GM10847 (cell line): ENCODE measurements at regions not wholly inside any gene's neighbourhood (a gene's known extent, or its start where the extent isn't known, plus 50 kb on each side); places are given as distances from the start of the nearest gene placed in this dataset.

Experiments used
- POLR2A ChIP-seq: IDR thresholded peaks from 2 replicates; pipeline ENCODE4 v1.6.1; 2011; ENCODE audit not compliant: insufficient read length; ENCODE audit errors: extremely low read depth

DNA sequence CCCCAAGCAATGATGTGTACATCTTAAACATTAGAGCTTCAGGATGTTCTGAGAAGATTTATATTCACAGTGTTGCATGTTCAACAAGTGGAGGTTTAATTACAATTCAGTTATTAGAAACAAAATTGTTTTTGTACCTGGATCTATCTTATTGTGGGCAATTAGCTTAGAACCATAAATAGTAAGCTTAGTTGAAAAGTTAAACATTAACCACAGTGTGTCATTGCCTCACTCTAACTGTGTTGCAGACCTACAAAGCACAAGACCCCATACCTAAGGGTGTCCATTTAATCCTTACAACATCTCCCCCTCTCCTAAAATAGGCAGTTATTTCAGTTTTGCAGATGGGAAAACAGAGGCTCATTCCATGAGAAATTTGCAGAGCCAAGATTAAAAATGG lies 632.0 kb upstream of the SOX9 start:
- TF ChIP-seq POLR2A, result no peak

- no peak for TF ChIP-seq POLR2A
Observed at GRCh38 chr17:71494062-71494855, 626.6 kb upstream of the SOX9 start.

DNA sequence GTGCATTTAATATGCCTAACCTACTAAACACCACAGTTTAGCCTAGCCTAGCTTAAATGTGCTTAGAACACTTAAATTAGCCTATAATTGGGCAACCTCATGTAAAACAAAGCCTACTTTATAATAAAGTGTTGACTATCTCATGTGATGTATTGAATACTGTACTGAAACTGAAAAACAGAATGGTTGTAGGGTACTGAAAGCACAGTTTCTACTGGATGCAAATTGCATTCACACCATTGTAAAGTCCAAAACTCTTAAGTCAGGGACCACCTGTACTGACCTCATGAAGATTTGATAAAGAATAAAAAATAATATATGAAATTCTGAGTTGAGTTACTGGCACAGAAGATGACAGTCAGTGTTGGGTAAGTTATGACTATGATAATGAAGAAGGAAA lies 625.4 kb upstream of the SOX9 start:
- no peak for TF ChIP-seq POLR2A

DNA sequence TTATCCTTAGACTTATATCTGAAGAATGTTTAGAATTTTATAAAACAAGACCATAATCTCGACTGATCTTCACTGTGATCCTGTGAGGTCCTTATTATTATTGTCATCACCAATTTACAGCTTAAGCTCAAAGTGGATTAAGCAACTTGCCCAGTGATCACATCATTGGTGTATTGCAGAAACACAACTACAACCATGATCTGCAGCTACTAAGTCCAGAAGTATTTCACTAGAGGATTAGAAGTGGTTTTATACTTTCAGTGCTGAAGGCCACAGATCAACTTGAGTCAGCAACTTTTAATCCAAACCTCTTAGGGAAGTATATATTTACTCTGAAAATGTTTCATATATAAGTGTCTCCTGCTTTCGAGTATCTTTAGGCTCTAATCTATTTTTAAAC lies 624.3 kb upstream of the SOX9 start:
- no peak for TF ChIP-seq POLR2A

- TF ChIP-seq POLR2A, result no peak
Observed at GRCh38 chr17:71500761-71501555, 619.9 kb upstream of the SOX9 start.

DNA sequence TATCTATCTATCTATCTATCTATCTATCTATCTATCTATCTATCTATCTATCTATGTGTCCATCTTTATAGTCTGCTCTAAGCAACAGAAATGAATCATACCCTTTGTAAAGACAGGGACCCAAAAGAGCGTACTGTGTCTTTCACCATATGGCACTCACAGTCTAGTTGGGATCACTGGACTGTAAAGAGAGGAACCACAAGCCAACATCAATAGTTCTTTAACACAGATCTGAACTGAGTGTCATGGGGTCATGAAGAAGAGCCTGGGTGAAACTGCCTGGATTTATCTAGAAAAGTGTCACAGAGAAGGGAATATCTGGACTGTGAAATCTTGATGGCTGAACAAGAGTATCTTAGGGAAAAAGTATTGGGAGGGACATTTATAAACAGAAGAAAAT lies 619.1 kb upstream of the SOX9 start:
- TF ChIP-seq POLR2A, result no peak

DNA sequence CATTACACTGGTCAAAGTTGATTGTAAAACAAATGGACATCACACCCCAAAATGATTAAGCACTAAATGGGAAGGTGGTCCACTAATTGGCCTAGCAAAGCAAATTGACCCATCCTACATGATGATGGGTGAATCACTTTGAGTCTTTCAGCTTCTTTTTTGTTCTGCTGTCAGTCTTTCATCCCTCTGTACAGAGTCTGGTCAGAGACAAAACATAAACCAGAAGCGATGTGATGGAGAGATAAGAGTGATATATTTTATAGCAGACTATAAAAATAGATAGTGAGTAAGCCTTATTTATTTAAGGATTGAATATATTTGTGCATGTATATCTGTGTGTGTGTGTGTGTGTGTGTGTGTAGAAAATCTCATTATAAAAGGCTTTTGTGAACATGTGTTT lies 618.4 kb upstream of the SOX9 start:
- TF ChIP-seq POLR2A, result no peak

GRCh38 chr17:71503710-71504465 lies 616.9 kb upstream of the SOX9 start:
- no peak for TF ChIP-seq POLR2A

- no peak for TF ChIP-seq POLR2A
Observed at GRCh38 chr17:71505200-71505599, 615.6 kb upstream of the SOX9 start.

GRCh38 chr17:71505981-71506380 lies 614.8 kb upstream of the SOX9 start:
- no peak for TF ChIP-seq POLR2A

DNA sequence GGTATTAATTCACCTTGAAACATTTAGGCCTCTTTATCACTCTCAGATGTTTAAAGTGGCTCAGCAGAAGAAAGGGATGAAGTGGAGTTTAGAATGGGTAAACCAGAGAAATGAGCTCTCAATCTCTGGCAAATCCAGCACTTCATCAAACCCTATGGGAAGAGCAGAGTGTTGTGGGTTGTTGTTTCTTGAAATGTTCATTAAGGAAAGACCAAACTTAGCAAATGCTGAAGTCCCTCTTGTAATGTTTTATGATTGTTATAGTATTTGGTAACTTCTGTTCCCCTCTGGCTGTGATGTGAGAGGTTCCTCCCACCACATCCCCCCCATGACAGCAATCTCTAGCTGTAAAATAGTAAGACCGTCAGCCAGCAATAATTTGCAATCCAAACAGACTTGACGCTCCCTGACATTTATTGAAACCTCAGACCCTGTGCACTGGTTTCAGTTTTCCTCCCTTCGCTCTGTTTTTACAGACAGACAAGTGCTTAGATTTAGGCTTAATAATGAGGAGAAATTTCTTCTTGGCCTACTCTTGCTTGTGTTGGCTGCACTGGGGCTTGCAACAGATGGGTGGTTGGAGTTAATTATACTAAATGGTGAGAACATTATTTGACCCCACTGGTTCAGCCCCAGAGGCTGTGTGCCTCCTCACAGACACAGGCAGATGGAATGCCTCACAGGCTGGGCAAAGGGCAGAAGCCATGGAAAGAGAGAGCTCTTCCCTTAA lies 609.4 kb upstream of the SOX9 start:
- no peak for TF ChIP-seq POLR2A

GRCh38 chr17:71516149-71516548 lies 604.7 kb upstream of the SOX9 start:
- TF ChIP-seq POLR2A, result no peak

- no peak for TF ChIP-seq POLR2A
Observed at GRCh38 chr17:71519285-71519684, 601.5 kb upstream of the SOX9 start.

GRCh38 chr17:71521724-71522123 lies 599.1 kb upstream of the SOX9 start:
- TF ChIP-seq POLR2A, result no peak

DNA sequence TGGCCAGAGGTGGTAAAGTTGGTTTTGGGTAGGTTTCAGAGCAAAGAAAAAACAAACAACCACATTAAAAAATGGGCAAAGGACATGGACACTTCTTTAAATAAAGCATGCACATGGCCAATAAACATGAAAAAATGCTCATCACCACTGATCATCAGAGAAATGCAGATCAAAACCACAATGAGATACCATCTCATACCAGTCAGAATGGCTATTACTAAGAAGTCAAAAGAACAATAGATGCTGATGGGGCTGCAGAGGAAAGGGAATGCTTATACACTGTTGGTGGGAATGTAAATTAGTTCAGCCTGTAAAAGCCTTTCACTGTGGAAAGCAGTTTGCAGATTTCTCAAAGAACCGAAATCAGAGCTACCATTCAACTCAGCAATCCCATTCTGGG lies 598.4 kb upstream of the SOX9 start:
- no peak for TF ChIP-seq POLR2A
